NCI-H69 (cell line): ENCODE measurements at regions not wholly inside any gene's neighbourhood (a gene's known extent, or its start where the extent isn't known, plus 50 kb on each side); places are given as distances from the start of the nearest gene placed in this dataset.
"Not testable (repeated sequence)": the region's sequence is repeated elsewhere in the genome, so short reads cannot be mapped to it uniquely, and the experiment has no call there.

Experiments used
- DNase-seq: peaks from one replicate; lab custom pipeline; 2025; lab: John Stamatoyannopoulos, UW

GRCh38 chr22:26082866-26083265, 86.4 kb upstream of the SEZ6L start:
- DNase-seq = peak; percentile 42

- DNase-seq = peak; percentile 67
Measured at GRCh38 chr22:26086359-26086758, 82.9 kb upstream of the SEZ6L start.

GRCh38 chr22:26087816-26088215, 81.4 kb upstream of the SEZ6L start:
- DNase-seq = no peak

- DNase-seq = no peak
Measured at GRCh38 chr22:26090821-26091220, 78.4 kb upstream of the SEZ6L start.

GRCh38 chr22:26094497-26094896, 74.8 kb upstream of the SEZ6L start:
- not testable (repeated sequence) for DNase-seq

GRCh38 chr22:26095256-26095956, 73.9 kb upstream of the SEZ6L start:
- DNase-seq = no peak

- no peak for DNase-seq
Measured at GRCh38 chr22:26097411-26097810, 71.9 kb upstream of the SEZ6L start.

GRCh38 chr22:26097840-26098239, 71.4 kb upstream of the SEZ6L start:
- peak; percentile 55 for DNase-seq

- DNase-seq = no peak
Measured at GRCh38 chr22:26103023-26103422, 66.2 kb upstream of the SEZ6L start.

GRCh38 chr22:26106412-26106811, 62.9 kb upstream of the SEZ6L start:
- no peak for DNase-seq

GRCh38 chr22:26109686-26110315, 59.5 kb upstream of the SEZ6L start:
- DNase-seq = peak; percentile 48

GRCh38 chr22:26114826-26115225, 54.4 kb upstream of the SEZ6L start:
- no peak for DNase-seq

GRCh38 chr22:26115266-26115665, 54.0 kb upstream of the SEZ6L start:
- DNase-seq = no peak
